HG03469 (cell line): ENCODE measurements at regions not wholly inside any gene's neighbourhood (a gene's known extent, or its start where the extent isn't known, plus 50 kb on each side); places are given as distances from the start of the nearest gene placed in this dataset.

Experiments
- ATAC-seq: cut with Tn5 transposase; IDR thresholded peaks from one replicate; pipeline ENCODE4 v1.9.1; 2021; ENCODE audit warnings: mild to moderate bottlenecking, moderate library complexity, moderate number of reproducible peaks; ENCODE audit not compliant: unreplicated experiment

DNA sequence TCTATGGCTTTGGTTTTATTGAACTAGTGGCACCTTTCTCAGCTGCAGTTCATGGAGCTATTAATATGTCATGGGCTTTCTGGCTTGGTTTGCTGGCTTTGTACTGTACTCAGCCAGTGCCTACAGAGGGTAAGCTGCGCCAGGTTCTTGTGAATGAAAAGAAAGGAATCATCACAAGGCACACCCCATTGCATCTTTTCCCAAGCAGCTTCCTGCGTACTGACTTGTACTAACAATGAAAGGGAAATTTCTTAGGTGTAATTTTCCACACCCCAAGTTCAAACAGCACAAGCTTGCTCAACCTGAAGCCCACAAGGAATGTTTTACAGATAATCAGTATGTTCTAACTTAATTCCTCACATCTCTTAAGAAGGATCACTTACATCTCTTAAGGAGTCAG, 78.0 kb upstream of the TNFSF18 start:
- ATAC-seq: no peak

DNA sequence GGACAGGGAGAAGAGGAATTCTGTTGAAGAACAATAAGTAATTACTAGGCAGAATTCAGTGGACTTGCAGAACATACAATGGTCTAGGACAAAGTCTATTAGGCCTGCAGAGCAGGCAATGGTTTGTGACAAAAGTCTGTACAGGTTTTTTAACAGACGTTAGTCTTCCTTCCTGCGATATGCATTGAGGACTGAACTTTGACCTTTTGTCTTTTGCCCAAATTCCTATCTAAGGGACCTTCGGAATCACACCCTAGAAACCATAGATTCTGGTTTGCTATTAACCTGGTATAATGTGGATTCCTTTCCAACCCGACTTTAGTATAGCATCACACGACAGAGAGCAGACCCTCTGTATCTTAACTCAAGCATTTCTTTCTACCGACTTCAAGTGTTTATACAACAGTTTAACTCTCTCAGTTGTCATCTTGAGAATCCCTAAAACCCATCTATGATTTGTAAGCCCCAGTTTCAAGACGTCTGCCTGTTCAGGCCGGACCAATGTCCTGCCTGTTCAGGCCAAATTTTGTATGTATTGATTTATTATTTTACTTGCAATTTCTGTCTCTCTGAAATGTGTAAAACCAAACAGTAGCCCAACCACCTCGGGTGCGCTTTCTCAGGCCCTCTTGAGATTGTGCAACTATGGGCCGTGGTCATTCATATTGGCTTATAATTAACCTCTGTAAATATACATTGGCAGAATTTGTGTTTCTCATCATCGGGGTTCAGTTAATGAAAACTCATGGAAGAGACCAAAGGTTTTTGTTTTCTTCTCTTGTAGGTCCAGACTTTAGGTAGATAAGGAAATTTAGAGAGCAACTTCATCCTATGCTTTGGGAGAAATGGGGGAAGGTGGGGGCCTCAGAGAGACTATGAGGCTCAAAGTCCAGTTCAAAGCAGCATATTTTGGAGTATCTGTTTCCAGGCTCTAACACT, 76.9 kb upstream of the TNFSF18 start:
- no peak for ATAC-seq

DNA sequence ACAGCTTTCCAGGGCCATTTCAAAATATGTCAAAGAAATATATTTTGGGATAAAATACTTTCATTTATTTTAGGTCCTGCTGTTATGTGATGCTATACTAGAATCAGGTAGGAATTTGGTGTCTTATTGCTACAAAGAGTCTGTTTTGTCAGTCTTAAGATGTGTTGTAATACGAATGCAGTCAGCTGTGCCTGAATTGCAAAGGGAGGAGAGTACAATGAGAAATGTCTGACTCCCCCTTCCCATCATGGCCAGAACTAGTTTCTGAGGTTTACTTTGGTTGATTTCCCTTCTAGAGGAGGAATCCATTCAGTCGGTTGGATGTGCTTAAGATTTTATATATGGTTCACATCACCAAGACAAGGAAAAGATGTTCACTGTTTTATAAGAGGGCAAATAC, 75.7 kb upstream of the TNFSF18 start:
- no peak for ATAC-seq

DNA sequence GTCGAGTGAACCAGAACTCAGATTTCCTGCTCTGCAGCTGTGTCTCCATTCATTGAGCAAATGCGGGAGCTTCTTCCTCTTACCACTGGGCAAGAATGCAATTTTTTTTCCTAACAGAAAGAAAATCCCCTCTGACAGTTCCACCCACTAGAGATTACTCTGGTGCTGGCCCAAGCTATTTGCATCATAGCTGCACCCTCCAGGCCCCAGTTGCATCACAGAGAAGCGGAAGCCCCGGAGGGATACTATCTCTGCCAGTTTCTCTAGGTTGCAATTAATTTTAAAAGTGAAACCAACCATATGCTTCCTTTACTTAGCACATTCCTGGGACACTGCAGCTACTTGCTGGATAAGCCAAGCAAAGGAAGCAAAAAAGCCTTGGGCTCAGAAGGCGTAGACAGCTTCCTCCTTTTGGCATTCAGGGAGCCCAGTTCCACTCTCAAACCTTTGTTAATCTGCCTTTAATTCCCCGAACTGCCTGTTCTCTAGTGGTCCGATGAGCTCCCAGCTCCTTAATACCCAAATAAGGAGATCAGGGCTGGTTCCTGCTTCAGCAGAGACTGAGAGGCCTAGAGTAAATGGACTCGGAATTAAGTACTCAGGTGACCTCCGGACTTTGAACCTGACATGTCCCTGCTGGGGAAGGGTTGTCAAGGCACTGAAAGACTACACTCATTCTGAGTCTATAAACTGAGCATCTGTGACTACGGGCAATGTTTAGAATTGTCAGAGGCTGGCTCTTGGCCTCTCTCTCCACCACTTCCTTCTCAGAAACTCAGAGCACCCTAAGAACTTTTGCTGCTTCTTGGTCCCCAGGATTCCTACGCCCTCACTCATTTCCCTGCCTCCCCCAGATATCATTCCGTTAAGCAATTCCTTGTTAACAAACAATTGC, 72.5 kb upstream of the TNFSF18 start:
- no peak for ATAC-seq

DNA sequence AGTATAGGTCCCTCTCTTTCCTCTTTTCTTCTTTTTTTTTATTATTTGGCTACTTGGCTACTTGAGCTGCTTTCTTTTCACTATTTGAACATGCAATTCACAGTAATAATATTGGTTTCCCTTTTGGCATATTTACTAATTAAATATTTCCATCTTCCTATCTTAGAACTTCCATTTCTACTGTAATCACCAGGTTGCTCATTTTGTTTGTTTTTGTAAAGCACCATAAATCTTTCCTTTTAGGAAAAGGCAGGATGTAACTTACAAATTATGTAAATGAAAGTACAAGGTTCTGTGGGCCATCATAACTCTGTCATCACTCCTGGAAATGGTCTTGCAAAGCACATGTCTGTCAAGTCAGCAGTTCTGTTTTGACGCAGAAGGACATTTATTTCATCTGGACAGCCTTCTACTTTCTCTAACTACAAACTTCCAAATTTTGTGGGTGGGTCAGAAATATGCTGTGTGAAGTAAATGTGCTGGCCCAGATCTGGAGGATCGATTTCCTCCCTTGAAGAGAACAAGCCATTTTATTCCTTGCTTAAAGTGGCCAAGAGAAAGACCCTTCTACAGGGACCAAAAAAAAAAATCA, 71.7 kb upstream of the TNFSF18 start:
- ATAC-seq: no peak

DNA sequence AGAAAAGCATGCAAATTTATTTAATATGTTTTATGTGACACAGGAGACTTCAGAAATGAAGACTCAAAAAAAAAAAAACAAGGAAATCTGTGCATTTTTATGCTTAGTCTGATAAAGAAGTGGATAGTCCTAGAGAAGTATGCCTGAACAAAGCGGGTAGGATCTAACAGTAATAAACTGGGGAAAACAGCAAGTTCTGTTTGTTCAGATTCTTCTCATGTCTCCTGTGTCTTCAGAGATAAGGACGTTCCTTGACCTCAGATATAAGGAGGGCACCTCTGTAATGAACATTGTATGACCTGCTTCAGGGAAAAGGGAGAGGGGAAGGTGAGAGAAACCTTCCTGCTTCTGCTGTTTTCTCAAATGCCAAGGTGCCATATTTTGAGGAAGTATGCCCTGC, 67.7 kb upstream of the TNFSF18 start:
- ATAC-seq: no peak

DNA sequence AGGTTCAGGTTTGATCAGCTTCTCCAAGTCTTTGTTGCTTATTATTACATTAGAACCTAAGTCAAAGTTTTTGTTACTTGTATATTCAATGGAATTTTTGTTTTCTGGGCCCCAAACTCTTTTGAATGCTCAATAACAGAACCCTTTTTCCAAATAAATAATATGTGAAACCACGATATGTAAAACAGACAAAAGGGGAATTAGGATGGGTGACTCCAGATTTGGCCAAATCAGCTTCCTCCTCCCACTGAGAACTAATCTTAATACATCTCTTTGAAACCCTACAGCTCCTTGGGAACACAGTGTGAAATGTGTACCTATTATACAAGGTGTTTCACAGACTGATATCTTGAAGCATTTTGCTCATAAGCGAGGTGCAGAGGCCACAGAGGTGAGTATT, 67.0 kb upstream of the TNFSF18 start:
- ATAC-seq: no peak

DNA sequence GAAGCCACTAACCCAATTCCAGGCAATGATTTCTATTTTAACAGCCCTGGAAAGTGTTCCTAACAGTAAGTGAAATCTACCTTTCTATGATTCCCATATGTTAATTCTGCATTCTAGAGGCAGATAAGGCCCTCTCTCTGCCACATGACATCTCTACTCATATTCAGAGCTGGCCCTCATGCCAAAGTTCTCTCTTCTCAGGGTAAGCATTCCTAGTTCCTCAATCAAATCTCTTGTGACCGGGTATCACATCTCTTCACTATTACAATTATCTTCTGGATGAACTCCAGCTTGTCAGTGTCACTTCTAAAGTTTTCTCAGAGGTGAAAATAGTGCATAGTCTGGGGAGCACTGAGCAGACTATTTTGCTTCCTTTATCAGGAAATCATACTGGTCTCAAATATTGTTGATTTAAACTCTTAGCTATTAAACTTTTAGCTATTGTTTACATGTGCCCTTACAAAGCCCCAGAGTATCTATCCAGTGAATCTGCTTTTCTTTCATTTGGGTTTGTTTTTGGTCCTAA, 66.4 kb upstream of the TNFSF18 start:
- no peak for ATAC-seq

DNA sequence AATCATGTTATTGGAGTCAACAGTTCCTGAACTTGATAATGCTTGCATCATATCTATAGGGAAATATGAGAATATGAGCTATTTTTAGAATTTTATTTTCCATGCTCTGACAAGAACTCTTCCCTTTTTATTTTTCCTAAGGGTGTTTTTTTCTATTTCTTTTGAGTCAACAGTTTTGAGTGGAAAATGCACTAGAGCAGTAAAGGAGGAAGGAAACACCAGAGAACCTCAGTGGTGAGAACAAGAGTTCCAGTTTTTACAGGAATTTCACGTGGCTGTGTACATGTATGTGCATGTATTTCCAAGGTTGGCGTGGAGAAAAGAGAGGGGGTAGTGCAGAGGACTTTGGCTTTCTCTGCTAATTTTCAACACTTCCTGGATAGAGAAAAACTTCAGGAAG, 63.6 kb upstream of the TNFSF18 start:
- ATAC-seq: no peak

DNA sequence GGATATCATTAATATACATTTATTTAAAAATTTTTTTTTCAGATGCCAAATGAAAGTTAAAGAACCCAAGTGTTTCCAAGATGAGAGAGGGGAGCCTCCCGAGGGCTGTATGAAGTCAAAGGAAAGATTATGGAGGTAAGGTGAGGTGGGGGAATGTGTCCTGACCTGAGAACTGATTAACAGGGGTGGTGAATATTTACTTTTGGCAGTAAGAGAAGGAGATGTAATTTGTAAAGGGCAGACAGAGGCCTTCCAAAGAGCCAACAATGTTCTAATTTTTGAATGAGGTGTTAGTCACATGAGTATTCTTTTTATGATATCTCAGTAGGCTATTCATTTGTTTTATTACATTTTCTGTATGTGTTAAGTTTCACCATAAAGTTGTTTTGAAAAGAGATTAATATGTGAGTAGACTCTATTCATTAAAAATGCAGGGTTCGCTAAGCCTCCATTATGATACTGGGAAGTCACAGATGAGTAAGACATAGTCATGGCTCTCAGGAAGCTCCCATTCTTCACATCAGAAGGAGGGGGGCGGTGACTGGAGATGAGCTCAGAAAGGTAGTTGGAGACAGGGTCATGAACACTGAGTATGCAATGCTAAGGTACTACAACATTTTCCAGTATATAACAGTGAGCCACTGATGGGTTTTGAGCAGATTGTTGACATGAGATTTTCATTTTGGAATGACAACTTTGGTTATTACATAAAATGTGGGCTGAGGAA, 62.4 kb upstream of the TNFSF18 start:
- no peak for ATAC-seq

DNA sequence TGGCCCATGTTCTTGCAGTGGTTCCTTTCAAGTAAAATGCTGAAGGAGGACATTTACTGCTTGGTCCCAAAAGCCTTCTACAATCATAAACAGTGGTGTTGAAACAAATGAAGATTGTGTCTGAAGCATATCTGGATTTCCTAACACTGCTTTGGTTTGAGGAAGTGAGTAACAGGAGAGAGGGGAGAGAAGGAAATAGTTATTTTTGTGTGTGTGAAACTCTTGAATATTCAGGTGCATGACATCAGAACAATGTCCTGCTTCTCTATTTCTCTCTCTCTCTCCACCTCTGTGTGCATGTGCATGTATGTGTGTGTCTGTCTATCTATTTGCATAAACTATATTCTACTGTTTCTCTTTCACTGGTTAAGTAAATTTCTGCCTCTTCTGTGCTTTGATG, 61.4 kb upstream of the TNFSF18 start:
- peak; percentile 95 for ATAC-seq

DNA sequence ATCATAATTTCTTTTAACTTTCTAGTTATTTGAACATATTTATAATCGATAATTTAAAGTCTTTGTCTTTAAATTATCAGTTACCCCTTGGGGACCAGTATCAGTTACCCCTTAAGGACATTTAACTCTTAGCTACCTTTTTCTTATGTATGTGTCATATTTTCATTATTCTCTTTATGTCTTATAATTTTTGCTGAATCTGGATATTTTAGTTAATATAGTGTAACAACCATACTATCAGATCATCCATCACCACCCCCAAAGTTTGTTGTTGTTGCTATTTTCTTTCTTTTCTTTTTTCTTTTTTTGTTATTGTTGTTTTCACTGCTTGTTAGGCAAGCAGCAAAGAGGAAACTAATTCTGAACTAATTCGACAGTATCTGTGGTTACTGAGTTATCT, 57.0 kb upstream of the TNFSF18 start:
- ATAC-seq: no peak

DNA sequence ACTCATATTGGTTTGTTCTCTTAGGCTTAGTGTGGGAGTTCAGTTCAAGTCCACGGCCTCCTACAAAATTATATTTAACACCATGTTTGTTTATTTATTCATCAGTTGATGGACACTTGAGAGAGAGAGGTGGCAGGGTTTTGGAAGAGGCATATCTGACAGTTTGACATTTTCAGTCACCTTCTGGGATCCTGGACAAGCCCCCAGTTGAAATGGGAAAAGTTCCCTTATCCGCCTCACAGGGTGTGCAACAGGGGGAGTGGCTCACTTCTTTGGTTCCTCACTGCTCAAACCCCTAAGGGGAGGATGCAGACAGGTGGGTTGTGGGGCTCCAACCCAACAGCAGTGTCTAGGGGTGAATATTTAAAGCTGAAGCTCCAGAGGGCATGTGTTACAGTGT, 52.3 kb upstream of the TNFSF18 start:
- no peak for ATAC-seq

DNA sequence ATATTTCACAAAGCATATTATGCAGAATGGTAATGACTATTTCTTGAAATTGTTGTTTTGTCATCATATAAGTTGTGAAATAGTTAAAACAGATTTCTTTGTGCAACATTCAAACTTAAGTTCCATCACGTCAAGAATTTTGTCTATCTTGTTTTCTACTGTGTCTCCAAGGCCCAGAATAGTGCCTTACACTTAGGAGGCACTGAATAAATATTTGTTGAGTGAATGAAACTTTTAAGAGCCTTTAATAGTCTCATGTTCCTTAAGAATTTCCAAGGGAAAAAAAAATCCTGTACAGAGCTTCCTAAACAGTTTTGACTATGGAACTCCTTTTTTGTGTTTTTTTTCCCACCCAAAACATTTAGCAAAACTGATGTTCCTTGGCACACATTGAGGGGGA, 50.8 kb upstream of the TNFSF18 start:
- ATAC-seq: no peak

DNA sequence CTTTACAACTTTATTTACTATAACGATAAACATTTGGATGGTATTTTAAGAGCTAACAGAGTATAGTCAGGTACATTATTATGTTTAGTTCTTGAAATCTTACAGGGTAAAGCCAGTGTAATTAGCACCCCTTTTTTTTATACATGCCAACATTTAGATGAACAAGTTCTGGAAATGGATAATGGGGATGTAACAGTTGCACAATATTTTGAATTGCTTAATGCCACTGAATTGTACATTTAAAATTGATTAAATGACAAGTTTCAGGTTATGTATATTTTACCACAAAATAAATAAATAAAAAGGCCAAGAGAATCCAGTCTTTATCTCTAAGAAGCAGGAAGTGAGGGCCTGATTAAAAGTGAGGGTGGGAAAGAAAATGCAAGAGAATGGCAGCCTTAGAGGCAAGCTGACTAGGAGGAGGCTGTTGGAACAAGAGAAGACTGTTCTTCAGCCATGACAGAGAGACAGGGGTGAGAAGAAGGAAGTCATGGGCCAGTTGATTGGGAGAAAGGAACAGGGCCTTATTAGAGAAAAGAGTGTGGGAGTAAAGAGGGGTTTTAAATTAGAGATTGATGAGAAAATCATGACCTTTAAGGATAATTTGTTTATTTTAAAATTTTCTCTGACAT, 49.9 kb upstream of the TNFSF18 start:
- ATAC-seq: no peak
